ENCODE measurements at regions not wholly inside any gene's neighbourhood (a gene's known extent, or its start where the extent isn't known, plus 50 kb on each side); places are given as distances from the start of the nearest gene placed in this dataset.
"Not testable (repeated sequence)": the region's sequence is repeated elsewhere in the genome, so short reads cannot be mapped to it uniquely, and the experiment has no call there.

- TF ChIP-seq CTCF, POLR2A (IDR thresholded peaks at IDR 0.05): not testable (repeated sequence)
Measured at GRCh38 chr1:65577982-65578381, 157.5 kb downstream of the LEPR start.

Data from adrenal gland (tissue), 5 donors.